Suprapubic skin (tissue), 4 donors: ENCODE measurements at regions not wholly inside any gene's neighbourhood (a gene's known extent, or its start where the extent isn't known, plus 50 kb on each side); places are given as distances from the start of the nearest gene placed in this dataset.

ENCODE experiments used
- DNase-seq, 2 donors: peaks; one replicate each; pipeline ENCODE4 v3.0.0-alpha.2; 2019; ENCODE audit warnings: low spot score in 2 of 2
- H3K27ac ChIP-seq: fragments of 200-600 bp; sonication (generic); one replicate; pipeline ENCODE4 v1.5.1; 2019
- H3K27me3 ChIP-seq: fragments of 200-600 bp; sonication (generic); one replicate; pipeline ENCODE4 v1.5.1; 2019
- H3K36me3 ChIP-seq: fragments of 200-600 bp; sonication (generic); one replicate; pipeline ENCODE4 v1.5.1; 2019
- H3K4me1 ChIP-seq: fragments of 200-600 bp; sonication (generic); one replicate; pipeline ENCODE4 v1.5.1; 2019
- H3K4me3 ChIP-seq: fragments of 200-600 bp; sonication (generic); one replicate; pipeline ENCODE4 v1.5.1; 2019; ENCODE audit warnings: mild to moderate bottlenecking
- H3K9me3 ChIP-seq: fragments of 200-600 bp; sonication (generic); one replicate; pipeline ENCODE4 v1.5.1; 2019
- CTCF ChIP-seq, 2 donors: fragments of 200-600 bp in 1 of 2; fragments of 450-650 bp in 1 of 2; sonication (generic) in 1 of 2; IDR thresholded peaks; one replicate each; pipeline ENCODE4 v1.5.1; 2016 to 2019; ENCODE audit warnings: antibody characterized with exemption in 2 of 2, mild to moderate bottlenecking in 1 of 2, moderate library complexity in 1 of 2
- EP300 ChIP-seq: sonication (generic); formaldehyde crosslinking; IDR thresholded peaks from one replicate; pipeline ENCODE4 v1.6.1; 2017; ENCODE audit warnings: antibody characterized with exemption
- POLR2A ChIP-seq, 2 donors: fragments of 450-650 bp; IDR thresholded peaks; one replicate each; pipeline ENCODE4 v1.6.1; 2017; ENCODE audit warnings: antibody characterized with exemption in 2 of 2, mild to moderate bottlenecking in 2 of 2, moderate library complexity in 2 of 2
- POLR2AphosphoS5 ChIP-seq, 3 donors: sonication (generic); formaldehyde crosslinking; IDR thresholded peaks; one replicate each; pipeline ENCODE4 v1.6.1; 2017; ENCODE audit warnings: antibody characterized with exemption in 3 of 3
- WGBS: methylation state at CpG from one replicate; pipeline ENCODE4 v1.1.5; 2018; 5-methylcytosine and 5-hydroxymethylcytosine counted together

GRCh38 chr3:148006508-148006907, 597.3 kb downstream of the ZIC1 start:
- no peaks in the 10 kb centered on the region for H3K36me3 ChIP-seq
- H3K4me1 ChIP-seq, result no peaks in the 10 kb centered on the region
- TF ChIP-seq POLR2A (IDR thresholded peaks at IDR 0.05), result no peak
- no peak for TF ChIP-seq EP300
- no peak for TF ChIP-seq POLR2AphosphoS5 (IDR thresholded peaks at IDR 0.05)
- TF ChIP-seq CTCF (IDR thresholded peaks at IDR 0.05), result no peak
- H3K9me3 ChIP-seq, result no peaks in the 10 kb centered on the region
- DNase-seq, result no peak
- H3K27me3 ChIP-seq, result no peaks in the 10 kb centered on the region
- no peak overlapping the region for H3K27ac ChIP-seq
- no peak overlapping the region for H3K4me3 ChIP-seq

DNA sequence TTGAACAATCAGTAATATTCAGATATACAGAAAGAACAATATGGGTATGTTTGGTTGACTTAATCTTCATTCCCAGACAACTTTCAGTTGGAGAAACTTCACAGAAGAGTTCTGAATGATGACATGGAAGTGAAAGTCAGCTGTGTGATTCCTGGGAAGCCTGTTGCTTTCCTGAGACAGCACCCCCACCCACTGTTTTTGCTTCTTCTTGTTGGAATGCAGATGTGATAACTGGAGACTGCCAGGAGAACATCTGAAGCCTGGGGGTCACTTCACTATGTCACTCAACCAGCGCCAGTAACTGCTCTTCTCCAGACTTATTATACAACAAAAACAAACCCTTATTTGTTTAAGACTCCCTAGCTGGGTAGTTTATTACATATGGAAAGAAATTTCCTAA, 599.4 kb downstream of the ZIC1 start:
- 61% methylated on average over 1 of the region's 1 CpG for WGBS
- Histone ChIP-seq H3K9me3 (no peaks in the 10 kb centered on the region), H3K36me3 (no peaks in the 10 kb centered on the region), H3K4me3 (no peak overlapping the region), H3K27ac (no peak overlapping the region), H3K4me1 (no peaks in the 10 kb centered on the region), H3K27me3 (no peaks in the 10 kb centered on the region)
- no peak for DNase-seq
- TF ChIP-seq POLR2AphosphoS5 (IDR thresholded peaks at IDR 0.05), result no peak
- TF ChIP-seq CTCF (IDR thresholded peaks at IDR 0.05), result no peak
- no peak for TF ChIP-seq POLR2A (IDR thresholded peaks at IDR 0.05)
- no peak for TF ChIP-seq EP300

DNA sequence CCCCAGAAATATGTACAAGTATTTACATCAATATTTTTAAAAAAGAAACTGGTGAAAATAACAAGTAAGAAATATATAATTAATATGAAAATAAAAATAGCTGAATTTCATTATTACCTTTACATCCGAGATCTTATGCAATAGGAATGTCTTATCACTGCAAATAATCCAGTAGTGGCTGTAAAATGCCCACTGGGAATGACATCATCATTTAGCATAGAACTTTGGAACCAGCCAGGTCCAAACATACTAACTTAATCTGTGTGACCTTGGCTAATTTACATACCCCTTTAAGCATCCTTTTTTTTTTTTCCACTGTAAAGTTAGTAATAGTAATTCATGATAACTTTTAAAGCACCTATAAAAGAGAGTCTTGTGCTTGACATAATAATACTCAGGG, 611.7 kb downstream of the ZIC1 start:
- Histone ChIP-seq H3K27me3 (no peaks in the 10 kb centered on the region), H3K36me3 (no peaks in the 10 kb centered on the region), H3K9me3 (peaks cover 7% of the 10 kb centered on the region), H3K4me3 (no peak overlapping the region), H3K4me1 (no peaks in the 10 kb centered on the region), H3K27ac (no peak overlapping the region)
- WGBS, result 70% methylated on average over 1 of the region's 1 CpG
- DNase-seq, result no peak
- no peak for TF ChIP-seq CTCF (IDR thresholded peaks at IDR 0.05)
- TF ChIP-seq POLR2AphosphoS5 (IDR thresholded peaks at IDR 0.05), result no peak
- no peak for TF ChIP-seq EP300
- TF ChIP-seq POLR2A (IDR thresholded peaks at IDR 0.05), result no peak

GRCh38 chr3:148021381-148021780, 612.2 kb downstream of the ZIC1 start:
- H3K27me3 ChIP-seq, result no peaks in the 10 kb centered on the region
- TF ChIP-seq EP300 (no peak), POLR2AphosphoS5 (IDR thresholded peaks at IDR 0.05) (no peak), POLR2A (IDR thresholded peaks at IDR 0.05) (no peak), CTCF (IDR thresholded peaks at IDR 0.05) (no peak)
- peaks cover 4% of the 10 kb centered on the region for H3K9me3 ChIP-seq
- no peaks in the 10 kb centered on the region for H3K4me1 ChIP-seq
- no peak overlapping the region for H3K4me3 ChIP-seq
- H3K36me3 ChIP-seq, result no peaks in the 10 kb centered on the region
- 89% methylated on average over 6 of the region's 6 CpGs for WGBS
- DNase-seq, result no peak
- no peak overlapping the region for H3K27ac ChIP-seq

GRCh38 chr3:148023994-148024393, 614.8 kb downstream of the ZIC1 start:
- no peaks in the 10 kb centered on the region for H3K36me3 ChIP-seq
- no peak overlapping the region for H3K4me3 ChIP-seq
- no peak for DNase-seq
- no peak for TF ChIP-seq EP300
- no peak for TF ChIP-seq POLR2AphosphoS5 (IDR thresholded peaks at IDR 0.05)
- no peak for TF ChIP-seq CTCF (IDR thresholded peaks at IDR 0.05)
- TF ChIP-seq POLR2A (IDR thresholded peaks at IDR 0.05), result no peak
- WGBS, result 75% methylated on average over 6 of the region's 6 CpGs
- H3K4me1 ChIP-seq, result no peaks in the 10 kb centered on the region
- H3K27me3 ChIP-seq, result no peaks in the 10 kb centered on the region
- H3K27ac ChIP-seq, result no peak overlapping the region
- peaks cover under 1% of the 10 kb centered on the region for H3K9me3 ChIP-seq
